ENCODE measurements at regions not wholly inside any gene's neighbourhood (a gene's known extent, or its start where the extent isn't known, plus 50 kb on each side); places are given as distances from the start of the nearest gene placed in this dataset.
"Not testable (repeated sequence)": the region's sequence is repeated elsewhere in the genome, so short reads cannot be mapped to it uniquely, and the experiment has no call there.

GRCh38 chr6:68497927-68498326 lies 137.2 kb upstream of the ADGRB3 start:
- no peaks in the 10 kb centered on the region for H3K79me2 ChIP-seq (ENCODE audit: control insufficient read depth, insufficient read depth, low read length)
- FAIRE-seq (no peak), DNase-seq (ENCODE audit: low read depth, low spot score) (no peak)
- no peaks in the 10 kb centered on the region for H4K20me1 ChIP-seq (replicated peaks; ENCODE audit: control insufficient read depth, extremely low read depth, insufficient read depth, low read length)
- H3K9me1 ChIP-seq (replicated peaks; ENCODE audit: control insufficient read depth, extremely low read depth, insufficient read depth, low read length), result no peaks in the 10 kb centered on the region
- no peaks in the 10 kb centered on the region for H3K36me3 ChIP-seq (ENCODE audit: control insufficient read depth in 2 of 2, extremely low read depth in 1 of 2, insufficient read depth in 2 of 2, low read length in 2 of 2)
- H3K4me3 ChIP-seq (replicated peaks in 1 of 3; ENCODE audit: insufficient read depth in 1 of 3, low read depth in 1 of 3, low read length in 3 of 3), result no peak overlapping the region
- peaks cover 3% of the 10 kb centered on the region for H3K9me3 ChIP-seq (replicated peaks; ENCODE audit: control insufficient read depth, insufficient read depth, low read length)
- no peak overlapping the region for H3K4me2 ChIP-seq (ENCODE audit: insufficient read depth, low read length)
- ChIA-PET POLR2A (no interaction called here), CTCF (no interaction called here)
- dilution Hi-C loops (cut with MboI; ENCODE audit: extremely low pct_ligation_motif_present, low sequenced_read_pairs) (no loop called here), intact Hi-C loops (cut with micrococcal nuclease) (no loop called here)
- no peak overlapping the region for H3K9ac ChIP-seq (replicated peaks; ENCODE audit: extremely low read depth, insufficient read depth, low read length)
- BruUV-seq (replicated peaks), result no TSS peak
- TF ChIP-seq MYC (IDR thresholded peaks at IDR 0.05; ENCODE audit: low read depth, low read length), result no peak
- no peak for TF ChIP-seq EZH2 (IDR thresholded peaks at IDR 0.05; ENCODE audit: borderline replicate concordance, low read depth, low read length, severe bottlenecking)
- no peak for TF ChIP-seq CTCF (IDR thresholded peaks at IDR 0.05; ENCODE audit: extremely low read depth in 1 of 2, insufficient read depth in 1 of 2, low read depth in 1 of 2, low read length in 2 of 2)
- no peak for TF ChIP-seq JUN (IDR thresholded peaks at IDR 0.05; ENCODE audit: borderline replicate concordance, insufficient read depth, insufficient read length, low read depth)
- TF ChIP-seq FOS (IDR thresholded peaks at IDR 0.05; ENCODE audit: borderline replicate concordance, insufficient read depth, low read length), result no peak
- TF ChIP-seq GATA2 (IDR thresholded peaks at IDR 0.05; ENCODE audit: insufficient read depth, insufficient read length, low read depth, low read length), result no peak
- TF ChIP-seq POLR2AphosphoS5 (IDR thresholded peaks at IDR 0.05; ENCODE audit: insufficient read depth, low read depth, low read length), result no peak
- TF ChIP-seq POLR2A (IDR thresholded peaks at IDR 0.05; ENCODE audit: low read depth, low read length), result no peak
- no peak for TF ChIP-seq MAX (IDR thresholded peaks at IDR 0.05; ENCODE audit: insufficient read depth, insufficient read length)
- H2AFZ ChIP-seq (ENCODE audit: low read depth, low read length), result no peak overlapping the region
- no peak overlapping the region for H3K27ac ChIP-seq (ENCODE audit: insufficient read depth, low read depth, low read length)
- no peaks in the 10 kb centered on the region for H3K27me3 ChIP-seq (ENCODE audit: control insufficient read depth in 2 of 2, insufficient read depth in 2 of 2, low read length in 2 of 2)
- H3K4me1 ChIP-seq (ENCODE audit: control insufficient read depth, extremely low read depth, insufficient read depth, low read length), result no peaks in the 10 kb centered on the region

- H4K20me1 ChIP-seq (replicated peaks; ENCODE audit: control insufficient read depth, extremely low read depth, insufficient read depth, low read length); H3K79me2 ChIP-seq (ENCODE audit: control insufficient read depth, insufficient read depth, low read length); POLR2A ChIA-PET; intact Hi-C loops (cut with micrococcal nuclease); H2AFZ ChIP-seq (ENCODE audit: low read depth, low read length); dilution Hi-C loops (cut with MboI; ENCODE audit: extremely low pct_ligation_motif_present, low sequenced_read_pairs); H3K27me3 ChIP-seq (ENCODE audit: control insufficient read depth in 2 of 2, insufficient read depth in 2 of 2, low read length in 2 of 2); DNase-seq (ENCODE audit: low read depth, low spot score); H3K4me2 ChIP-seq (ENCODE audit: insufficient read depth, low read length); CTCF ChIA-PET; H3K27ac ChIP-seq (ENCODE audit: insufficient read depth, low read depth, low read length); H3K36me3 ChIP-seq (ENCODE audit: control insufficient read depth in 2 of 2, extremely low read depth in 1 of 2, insufficient read depth in 2 of 2, low read length in 2 of 2); FAIRE-seq; H3K4me3 ChIP-seq (replicated peaks in 1 of 3; ENCODE audit: insufficient read depth in 1 of 3, low read depth in 1 of 3, low read length in 3 of 3); H3K9ac ChIP-seq (replicated peaks; ENCODE audit: extremely low read depth, insufficient read depth, low read length); BruUV-seq (replicated peaks); H3K9me3 ChIP-seq (replicated peaks; ENCODE audit: control insufficient read depth, insufficient read depth, low read length); H3K9me1 ChIP-seq (replicated peaks; ENCODE audit: control insufficient read depth, extremely low read depth, insufficient read depth, low read length); H3K4me1 ChIP-seq (ENCODE audit: control insufficient read depth, extremely low read depth, insufficient read depth, low read length): not testable (repeated sequence)
These were observed 140.2 kb upstream of the ADGRB3 start for GRCh38 chr6:68494880-68495279.

Data from endothelial cell of umbilical vein (primary cell).